ENCODE measurements at regions not wholly inside any gene's neighbourhood (a gene's known extent, or its start where the extent isn't known, plus 50 kb on each side); places are given as distances from the start of the nearest gene placed in this dataset.

DNA sequence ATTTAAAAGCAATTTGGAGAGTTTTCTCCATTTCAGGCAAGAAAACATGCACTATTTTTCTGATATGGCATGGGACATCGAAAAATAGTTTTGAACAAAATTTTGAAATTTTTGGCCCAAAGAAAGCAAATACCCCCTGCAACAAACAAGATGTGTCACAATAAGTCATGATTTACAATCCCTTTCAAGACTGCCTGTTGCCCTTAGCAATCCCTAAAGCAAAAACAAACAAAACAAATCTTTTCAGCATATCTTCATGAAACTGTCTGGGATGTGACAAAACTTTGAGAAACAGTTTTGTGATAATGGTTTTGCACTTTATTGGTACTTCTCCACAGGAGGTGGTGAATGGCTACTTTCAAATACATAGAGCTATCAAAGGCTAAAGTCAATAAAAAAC, 1888.7 kb upstream of the PIK3C3 start (continued):
- TF ChIP-seq, protein P1, sequence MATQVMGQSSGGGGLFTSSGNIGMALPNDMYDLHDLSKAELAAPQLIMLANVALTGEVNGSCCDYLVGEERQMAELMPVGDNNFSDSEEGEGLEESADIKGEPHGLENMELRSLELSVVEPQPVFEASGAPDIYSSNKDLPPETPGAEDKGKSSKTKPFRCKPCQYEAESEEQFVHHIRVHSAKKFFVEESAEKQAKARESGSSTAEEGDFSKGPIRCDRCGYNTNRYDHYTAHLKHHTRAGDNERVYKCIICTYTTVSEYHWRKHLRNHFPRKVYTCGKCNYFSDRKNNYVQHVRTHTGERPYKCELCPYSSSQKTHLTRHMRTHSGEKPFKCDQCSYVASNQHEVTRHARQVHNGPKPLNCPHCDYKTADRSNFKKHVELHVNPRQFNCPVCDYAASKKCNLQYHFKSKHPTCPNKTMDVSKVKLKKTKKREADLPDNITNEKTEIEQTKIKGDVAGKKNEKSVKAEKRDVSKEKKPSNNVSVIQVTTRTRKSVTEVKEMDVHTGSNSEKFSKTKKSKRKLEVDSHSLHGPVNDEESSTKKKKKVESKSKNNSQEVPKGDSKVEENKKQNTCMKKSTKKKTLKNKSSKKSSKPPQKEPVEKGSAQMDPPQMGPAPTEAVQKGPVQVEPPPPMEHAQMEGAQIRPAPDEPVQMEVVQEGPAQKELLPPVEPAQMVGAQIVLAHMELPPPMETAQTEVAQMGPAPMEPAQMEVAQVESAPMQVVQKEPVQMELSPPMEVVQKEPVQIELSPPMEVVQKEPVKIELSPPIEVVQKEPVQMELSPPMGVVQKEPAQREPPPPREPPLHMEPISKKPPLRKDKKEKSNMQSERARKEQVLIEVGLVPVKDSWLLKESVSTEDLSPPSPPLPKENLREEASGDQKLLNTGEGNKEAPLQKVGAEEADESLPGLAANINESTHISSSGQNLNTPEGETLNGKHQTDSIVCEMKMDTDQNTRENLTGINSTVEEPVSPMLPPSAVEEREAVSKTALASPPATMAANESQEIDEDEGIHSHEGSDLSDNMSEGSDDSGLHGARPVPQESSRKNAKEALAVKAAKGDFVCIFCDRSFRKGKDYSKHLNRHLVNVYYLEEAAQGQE (IDR thresholded peaks at IDR 0.05; ENCODE audit: unreplicated experiment) = no peak
- no peak for TF ChIP-seq STAT1 (IDR thresholded peaks at IDR 0.05; ENCODE audit: unreplicated experiment)
- TF ChIP-seq JUNB (IDR thresholded peaks at IDR 0.05; ENCODE audit: unreplicated experiment) = no peak

DNA sequence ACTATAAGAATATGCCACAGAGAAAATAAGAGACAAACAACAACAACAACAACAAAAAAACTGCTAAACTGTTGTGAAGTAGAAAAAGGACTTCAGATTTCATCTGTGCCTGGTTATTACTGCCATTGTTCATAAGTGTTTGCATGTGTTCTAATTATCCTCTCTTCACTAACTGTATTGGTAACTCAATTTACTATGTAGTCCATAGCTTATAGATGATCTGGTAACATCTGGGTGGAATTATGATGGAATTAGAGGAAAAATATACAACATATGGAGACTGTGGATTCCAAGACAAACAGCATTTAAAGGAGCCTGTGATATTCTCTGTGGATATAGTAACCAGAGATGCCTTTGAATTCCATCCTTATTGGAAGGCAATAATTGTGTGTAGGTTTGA, 1891.5 kb upstream of the PIK3C3 start:
- ATAC-seq = no peak
- H4K20me1 ChIP-seq (replicated peaks; ENCODE audit: insufficient read depth) = no peaks in the 10 kb centered on the region
- Mint-ChIP-seq H3K4me1 (peaks cover 5% of the 10 kb centered on the region; the same call in 2 of the 3 replicates), H3K9me3 (no peaks in the 10 kb centered on the region), H3K36me3 (ENCODE audit: low read depth) (no peaks in the 10 kb centered on the region), H3K27ac (no peak overlapping the region), H3K27me3 (ENCODE audit: insufficient read depth, low read depth, poor library complexity) (no peaks in the 10 kb centered on the region), H3K4me3 (no peak overlapping the region)
- no peaks in the 10 kb centered on the region for H3K4me1 ChIP-seq (ENCODE audit: insufficient read depth)
- no peak overlapping the region for H3K27ac ChIP-seq (ENCODE audit: low read depth)
- H3K79me2 ChIP-seq (replicated peaks; ENCODE audit: insufficient read depth) = no peaks in the 10 kb centered on the region
- no peak for DNase-seq (ENCODE audit: low spot score)
- no peaks in the 10 kb centered on the region for H3K27me3 ChIP-seq (ENCODE audit: insufficient read depth)
- no peak overlapping the region for H3K4me2 ChIP-seq
- peaks cover 3% of the 10 kb centered on the region; the same call in 1 of the 2 replicates for H3K9me2 ChIP-seq (ENCODE audit: insufficient read depth)
- no peaks in the 10 kb centered on the region for H3K36me3 ChIP-seq (ENCODE audit: insufficient read depth)
- no peaks in the 10 kb centered on the region for H3F3A ChIP-seq (replicated peaks; ENCODE audit: low read depth)
- H3K4me3 ChIP-seq = no peak overlapping the region
- no peak overlapping the region for H2AFZ ChIP-seq
- TF ChIP-seq NANOG (IDR thresholded peaks at IDR 0.05; ENCODE audit: borderline replicate concordance) (no peak), ZNF331 (CRISPR knock-in tag; IDR thresholded peaks at IDR 0.05; ENCODE audit: low read depth) (no peak), POLR2AphosphoS5 (IDR thresholded peaks at IDR 0.05; ENCODE audit: low read depth) (no peak), EZH2phosphoT487 (IDR thresholded peaks at IDR 0.05; ENCODE audit: unreplicated experiment) (no peak), ZNF114 (CRISPR knock-in tag; IDR thresholded peaks at IDR 0.05) (no peak), CREB1 (CRISPR knock-in tag; IDR thresholded peaks at IDR 0.05; ENCODE audit: low read depth) (no peak), EZH2 (IDR thresholded peaks at IDR 0.05; ENCODE audit: low read depth, unreplicated experiment) (no peak), JUNB (IDR thresholded peaks at IDR 0.05; ENCODE audit: unreplicated experiment) (no peak)
- TF ChIP-seq, protein P1 (IDR thresholded peaks at IDR 0.05; ENCODE audit: unreplicated experiment) = no peak
- TF ChIP-seq, protein P2, sequence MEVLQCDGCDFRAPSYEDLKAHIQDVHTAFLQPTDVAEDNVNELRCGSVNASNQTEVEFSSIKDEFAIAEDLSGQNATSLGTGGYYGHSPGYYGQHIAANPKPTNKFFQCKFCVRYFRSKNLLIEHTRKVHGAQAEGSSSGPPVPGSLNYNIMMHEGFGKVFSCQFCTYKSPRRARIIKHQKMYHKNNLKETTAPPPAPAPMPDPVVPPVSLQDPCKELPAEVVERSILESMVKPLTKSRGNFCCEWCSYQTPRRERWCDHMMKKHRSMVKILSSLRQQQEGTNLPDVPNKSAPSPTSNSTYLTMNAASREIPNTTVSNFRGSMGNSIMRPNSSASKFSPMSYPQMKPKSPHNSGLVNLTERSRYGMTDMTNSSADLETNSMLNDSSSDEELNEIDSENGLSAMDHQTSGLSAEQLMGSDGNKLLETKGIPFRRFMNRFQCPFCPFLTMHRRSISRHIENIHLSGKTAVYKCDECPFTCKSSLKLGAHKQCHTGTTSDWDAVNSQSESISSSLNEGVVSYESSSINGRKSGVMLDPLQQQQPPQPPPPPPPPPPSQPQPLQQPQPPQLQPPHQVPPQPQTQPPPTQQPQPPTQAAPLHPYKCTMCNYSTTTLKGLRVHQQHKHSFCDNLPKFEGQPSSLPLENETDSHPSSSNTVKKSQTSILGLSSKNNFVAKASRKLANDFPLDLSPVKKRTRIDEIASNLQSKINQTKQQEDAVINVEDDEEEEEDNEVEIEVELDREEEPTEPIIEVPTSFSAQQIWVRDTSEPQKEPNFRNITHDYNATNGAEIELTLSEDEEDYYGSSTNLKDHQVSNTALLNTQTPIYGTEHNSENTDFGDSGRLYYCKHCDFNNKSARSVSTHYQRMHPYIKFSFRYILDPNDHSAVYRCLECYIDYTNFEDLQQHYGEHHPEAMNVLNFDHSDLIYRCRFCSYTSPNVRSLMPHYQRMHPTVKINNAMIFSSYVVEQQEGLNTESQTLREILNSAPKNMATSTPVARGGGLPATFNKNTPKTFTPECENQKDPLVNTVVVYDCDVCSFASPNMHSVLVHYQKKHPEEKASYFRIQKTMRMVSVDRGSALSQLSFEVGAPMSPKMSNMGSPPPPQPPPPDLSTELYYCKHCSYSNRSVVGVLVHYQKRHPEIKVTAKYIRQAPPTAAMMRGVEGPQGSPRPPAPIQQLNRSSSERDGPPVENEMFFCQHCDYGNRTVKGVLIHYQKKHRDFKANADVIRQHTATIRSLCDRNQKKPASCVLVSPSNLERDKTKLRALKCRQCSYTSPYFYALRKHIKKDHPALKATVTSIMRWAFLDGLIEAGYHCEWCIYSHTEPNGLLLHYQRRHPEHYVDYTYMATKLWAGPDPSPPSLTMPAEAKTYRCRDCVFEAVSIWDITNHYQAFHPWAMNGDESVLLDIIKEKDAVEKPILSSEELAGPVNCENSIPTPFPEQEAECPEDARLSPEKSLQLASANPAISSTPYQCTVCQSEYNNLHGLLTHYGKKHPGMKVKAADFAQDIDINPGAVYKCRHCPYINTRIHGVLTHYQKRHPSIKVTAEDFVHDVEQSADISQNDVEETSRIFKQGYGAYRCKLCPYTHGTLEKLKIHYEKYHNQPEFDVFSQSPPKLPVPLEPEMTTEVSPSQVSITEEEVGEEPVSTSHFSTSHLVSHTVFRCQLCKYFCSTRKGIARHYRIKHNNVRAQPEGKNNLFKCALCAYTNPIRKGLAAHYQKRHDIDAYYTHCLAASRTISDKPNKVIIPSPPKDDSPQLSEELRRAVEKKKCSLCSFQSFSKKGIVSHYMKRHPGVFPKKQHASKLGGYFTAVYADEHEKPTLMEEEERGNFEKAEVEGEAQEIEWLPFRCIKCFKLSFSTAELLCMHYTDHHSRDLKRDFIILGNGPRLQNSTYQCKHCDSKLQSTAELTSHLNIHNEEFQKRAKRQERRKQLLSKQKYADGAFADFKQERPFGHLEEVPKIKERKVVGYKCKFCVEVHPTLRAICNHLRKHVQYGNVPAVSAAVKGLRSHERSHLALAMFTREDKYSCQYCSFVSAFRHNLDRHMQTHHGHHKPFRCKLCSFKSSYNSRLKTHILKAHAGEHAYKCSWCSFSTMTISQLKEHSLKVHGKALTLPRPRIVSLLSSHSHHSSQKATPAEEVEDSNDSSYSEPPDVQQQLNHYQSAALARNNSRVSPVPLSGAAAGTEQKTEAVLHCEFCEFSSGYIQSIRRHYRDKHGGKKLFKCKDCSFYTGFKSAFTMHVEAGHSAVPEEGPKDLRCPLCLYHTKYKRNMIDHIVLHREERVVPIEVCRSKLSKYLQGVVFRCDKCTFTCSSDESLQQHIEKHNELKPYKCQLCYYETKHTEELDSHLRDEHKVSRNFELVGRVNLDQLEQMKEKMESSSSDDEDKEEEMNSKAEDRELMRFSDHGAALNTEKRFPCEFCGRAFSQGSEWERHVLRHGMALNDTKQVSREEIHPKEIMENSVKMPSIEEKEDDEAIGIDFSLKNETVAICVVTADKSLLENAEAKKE (CRISPR knock-in tag; IDR thresholded peaks at IDR 0.05) = no peak

All from GM23338 (cell line).